Breast epithelium (tissue), 3 donors: ENCODE measurements at regions not wholly inside any gene's neighbourhood (a gene's known extent, or its start where the extent isn't known, plus 50 kb on each side); places are given as distances from the start of the nearest gene placed in this dataset.

ENCODE experiments used
- POLR2A ChIP-seq: fragments of 450-650 bp; IDR thresholded peaks from one replicate; pipeline ENCODE4 v1.6.1; 2016; ENCODE audit warnings: antibody characterized with exemption, mild to moderate bottlenecking, moderate library complexity
- TF ChIP-seq, protein P1 (sequence below), 3 donors: fragments of 450-650 bp; IDR thresholded peaks; one replicate each; pipeline ENCODE4 v1.5.1; 2016 to 2017; ENCODE audit warnings: antibody characterized with exemption in 3 of 3, mild to moderate bottlenecking in 3 of 3, moderate library complexity in 3 of 3

DNA sequence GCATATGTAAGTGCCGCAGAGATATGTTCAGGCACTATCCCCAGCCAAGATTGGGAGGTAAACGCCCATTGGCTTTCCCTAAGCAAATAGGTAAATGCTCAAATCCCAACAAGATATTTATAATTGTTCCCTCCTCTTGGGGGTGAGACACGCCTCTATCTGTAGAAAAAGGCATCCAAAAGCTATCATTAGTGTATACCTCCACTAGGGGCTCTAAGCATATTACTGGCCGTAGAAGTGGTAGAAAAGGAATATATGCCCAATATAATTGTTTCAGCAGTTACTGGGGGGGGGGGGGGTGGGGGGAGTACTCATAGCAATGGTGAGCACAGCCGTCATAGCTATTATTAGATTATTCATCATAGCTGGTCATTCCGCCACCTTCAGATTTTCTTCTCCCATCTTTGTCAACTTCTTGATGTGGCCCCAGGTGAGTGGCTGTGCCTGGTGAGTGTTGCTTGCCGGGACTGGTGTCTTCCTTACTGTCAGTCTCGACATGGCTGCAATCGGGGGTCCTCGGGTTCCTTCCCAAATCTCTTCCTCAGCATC is 53.3 kb upstream of the WDR1 start:
- no peak for TF ChIP-seq POLR2A
- TF ChIP-seq, protein P1, sequence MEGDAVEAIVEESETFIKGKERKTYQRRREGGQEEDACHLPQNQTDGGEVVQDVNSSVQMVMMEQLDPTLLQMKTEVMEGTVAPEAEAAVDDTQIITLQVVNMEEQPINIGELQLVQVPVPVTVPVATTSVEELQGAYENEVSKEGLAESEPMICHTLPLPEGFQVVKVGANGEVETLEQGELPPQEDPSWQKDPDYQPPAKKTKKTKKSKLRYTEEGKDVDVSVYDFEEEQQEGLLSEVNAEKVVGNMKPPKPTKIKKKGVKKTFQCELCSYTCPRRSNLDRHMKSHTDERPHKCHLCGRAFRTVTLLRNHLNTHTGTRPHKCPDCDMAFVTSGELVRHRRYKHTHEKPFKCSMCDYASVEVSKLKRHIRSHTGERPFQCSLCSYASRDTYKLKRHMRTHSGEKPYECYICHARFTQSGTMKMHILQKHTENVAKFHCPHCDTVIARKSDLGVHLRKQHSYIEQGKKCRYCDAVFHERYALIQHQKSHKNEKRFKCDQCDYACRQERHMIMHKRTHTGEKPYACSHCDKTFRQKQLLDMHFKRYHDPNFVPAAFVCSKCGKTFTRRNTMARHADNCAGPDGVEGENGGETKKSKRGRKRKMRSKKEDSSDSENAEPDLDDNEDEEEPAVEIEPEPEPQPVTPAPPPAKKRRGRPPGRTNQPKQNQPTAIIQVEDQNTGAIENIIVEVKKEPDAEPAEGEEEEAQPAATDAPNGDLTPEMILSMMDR (IDR thresholded peaks at IDR 0.05) = no peak
